GM12891 (cell line): ENCODE measurements at regions not wholly inside any gene's neighbourhood (a gene's known extent, or its start where the extent isn't known, plus 50 kb on each side); places are given as distances from the start of the nearest gene placed in this dataset.

ENCODE experiments used
- POLR2A ChIP-seq: IDR thresholded peaks from 2 replicates; pipeline ENCODE4 v1.6.1; 2011; ENCODE audit warnings: low read depth, low read length, control low read depth
- POLR2AphosphoS5 ChIP-seq: IDR thresholded peaks from 2 replicates; pipeline ENCODE4 v1.6.1; 2011; ENCODE audit warnings: low read depth, low read length, control low read depth

DNA sequence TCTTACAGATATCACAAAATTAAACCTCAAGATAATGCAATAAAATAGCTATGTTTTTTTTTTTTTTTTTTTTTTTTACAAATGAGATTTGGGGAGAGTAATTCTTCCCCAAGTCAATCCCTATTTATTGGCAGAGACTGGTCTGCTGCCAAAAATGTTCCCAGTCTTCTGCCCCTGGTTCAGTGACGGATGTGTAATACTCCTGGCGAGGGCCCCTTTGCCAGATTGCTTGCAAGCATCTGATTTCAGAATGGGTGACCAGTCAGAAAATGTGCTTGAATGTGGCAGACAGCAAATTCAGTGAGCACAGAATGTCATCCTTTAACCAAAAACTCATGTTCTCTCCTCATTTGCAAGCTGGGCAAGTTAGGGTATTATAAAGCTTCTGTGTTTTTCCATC lies 363.8 kb upstream of the MTNR1B start:
- TF ChIP-seq POLR2A (no peak), POLR2AphosphoS5 (no peak)
